ENCODE measurements at regions not wholly inside any gene's neighbourhood (a gene's known extent, or its start where the extent isn't known, plus 50 kb on each side); places are given as distances from the start of the nearest gene placed in this dataset.
"Not testable (repeated sequence)": the region's sequence is repeated elsewhere in the genome, so short reads cannot be mapped to it uniquely, and the experiment has no call there.

DNA sequence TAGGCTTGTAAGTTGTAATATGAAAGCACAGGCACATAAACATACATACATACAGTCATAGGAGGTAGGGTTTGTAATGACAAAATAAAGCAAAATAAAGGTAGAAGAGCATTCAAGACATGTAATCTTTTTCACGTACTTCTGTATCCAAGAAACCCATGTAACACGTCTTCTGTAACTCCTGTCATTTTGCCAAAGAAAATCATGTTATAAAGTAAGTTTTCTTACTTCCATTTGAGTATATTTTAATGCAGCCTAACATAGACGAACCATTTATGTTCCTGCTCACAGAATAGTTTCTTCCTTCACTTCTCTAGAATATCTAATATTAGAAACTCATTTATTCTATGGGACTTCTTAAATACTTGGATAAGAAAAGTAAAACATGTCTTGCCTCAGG lies 1884.0 kb upstream of the CELF4 start:
- no CpG with 5 or more reads among the region's 3 CpGs for WGBS (ENCODE audit: insufficient coverage)
- POLR2A ChIA-PET, result no interaction called here
- no peak overlapping the region for H3K27ac ChIP-seq (ENCODE audit: insufficient read depth in 1 of 2, low read depth in 1 of 2, low read length in 2 of 2, poor library complexity in 1 of 2, severe bottlenecking in 2 of 2)
- no peaks in the 10 kb centered on the region for H3K27me3 ChIP-seq (replicated peaks in 2 of 5; ENCODE audit: control insufficient read depth in 4 of 5, insufficient read depth in 5 of 5, low read length in 4 of 5)
- peaks cover 0 to 20% (median 9%) of the 10 kb centered on the region in 4 experiments for H3K4me1 ChIP-seq (ENCODE audit: control extremely low read depth in 1 of 4, control insufficient read depth in 4 of 4, insufficient read depth in 4 of 4, low read length in 3 of 4)
- H3K9me3 ChIP-seq (ENCODE audit: control extremely low read depth in 1 of 5, control insufficient read depth in 4 of 5, insufficient read depth in 2 of 5, low read depth in 1 of 5, low read length in 4 of 5), result no peaks in the 10 kb centered on the region
- no peak for DNase-seq
- CTCF ChIA-PET, result no interaction called here
- no peak overlapping the region for H3K4me3 ChIP-seq (ENCODE audit: control insufficient read depth in 1 of 7, extremely low read depth in 1 of 7, insufficient read depth in 4 of 7, low read depth in 2 of 7, low read length in 6 of 7)
- H3K36me3 ChIP-seq (ENCODE audit: control insufficient read depth in 4 of 4, insufficient read depth in 4 of 4, low read length in 3 of 4), result no peaks in the 10 kb centered on the region

DNA sequence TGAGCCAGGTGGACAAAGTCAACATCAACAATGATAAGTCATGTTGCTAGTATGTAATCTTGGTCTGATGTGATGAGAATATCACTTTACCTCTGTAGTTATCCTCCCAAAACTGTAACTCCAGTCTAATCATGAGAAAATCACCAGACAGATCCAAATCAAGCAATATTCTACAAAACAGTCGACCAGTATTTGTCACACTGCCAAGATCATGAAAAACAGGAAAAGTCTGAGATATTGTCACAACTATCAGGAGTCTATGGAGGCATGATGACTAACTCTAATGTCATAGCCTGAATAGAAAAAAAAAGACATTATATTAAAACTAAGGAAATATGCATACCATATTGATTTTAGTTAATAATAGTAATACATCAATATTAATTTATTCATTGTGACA lies 1883.3 kb upstream of the CELF4 start:
- Histone ChIP-seq H3K4me3 (ENCODE audit: control insufficient read depth in 1 of 7, extremely low read depth in 1 of 7, insufficient read depth in 4 of 7, low read depth in 2 of 7, low read length in 6 of 7) (no peak overlapping the region), H3K4me1 (ENCODE audit: control extremely low read depth in 1 of 4, control insufficient read depth in 4 of 4, insufficient read depth in 4 of 4, low read length in 3 of 4) (peaks cover 0 to 15% (median 9%) of the 10 kb centered on the region in 4 experiments), H3K36me3 (ENCODE audit: control insufficient read depth in 4 of 4, insufficient read depth in 4 of 4, low read length in 3 of 4) (no peaks in the 10 kb centered on the region), H3K9me3 (ENCODE audit: control extremely low read depth in 1 of 5, control insufficient read depth in 4 of 5, insufficient read depth in 2 of 5, low read depth in 1 of 5, low read length in 4 of 5) (no peaks in the 10 kb centered on the region), H3K27ac (ENCODE audit: insufficient read depth in 1 of 2, low read depth in 1 of 2, low read length in 2 of 2, poor library complexity in 1 of 2, severe bottlenecking in 2 of 2) (no peak overlapping the region), H3K27me3 (replicated peaks in 2 of 5; ENCODE audit: control insufficient read depth in 4 of 5, insufficient read depth in 5 of 5, low read length in 4 of 5) (no peaks in the 10 kb centered on the region)
- no CpG with 5 or more reads among the region's 1 CpG for WGBS (ENCODE audit: insufficient coverage)
- ChIA-PET CTCF (no interaction called here), POLR2A (no interaction called here)
- DNase-seq, result peak in 2 of 3 donors; percentile 12 to 13

DNA sequence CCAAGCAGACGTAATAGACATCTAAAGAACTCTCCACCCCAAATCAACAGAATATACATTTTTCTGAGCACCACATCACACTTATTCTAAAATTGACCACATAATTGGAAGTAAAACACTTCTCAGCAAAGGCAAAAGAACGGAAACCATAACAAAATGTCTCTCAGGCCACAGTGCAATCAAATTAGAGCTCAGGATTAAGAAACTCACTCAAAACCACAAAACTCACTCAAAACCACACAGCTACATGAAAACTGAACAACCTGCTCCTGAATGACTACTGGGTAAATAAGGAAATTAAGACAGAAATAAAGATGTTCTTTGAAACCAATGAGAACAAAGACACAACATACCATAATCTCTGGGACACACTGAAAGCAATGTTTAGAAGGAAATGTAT lies 1879.4 kb upstream of the CELF4 start:
- peak in 2 of 3 donors; percentile 8 to 15 for DNase-seq
- H3K27ac ChIP-seq (ENCODE audit: insufficient read depth in 1 of 2, low read depth in 1 of 2, low read length in 2 of 2, poor library complexity in 1 of 2, severe bottlenecking in 2 of 2); H3K9me3 ChIP-seq (ENCODE audit: control extremely low read depth in 1 of 5, control insufficient read depth in 4 of 5, insufficient read depth in 2 of 5, low read depth in 1 of 5, low read length in 4 of 5); H3K36me3 ChIP-seq (ENCODE audit: control insufficient read depth in 4 of 4, insufficient read depth in 4 of 4, low read length in 3 of 4); H3K27me3 ChIP-seq (replicated peaks in 2 of 5; ENCODE audit: control insufficient read depth in 4 of 5, insufficient read depth in 5 of 5, low read length in 4 of 5); POLR2A ChIA-PET; H3K4me3 ChIP-seq (ENCODE audit: control insufficient read depth in 1 of 7, extremely low read depth in 1 of 7, insufficient read depth in 4 of 7, low read depth in 2 of 7, low read length in 6 of 7); CTCF ChIA-PET; H3K4me1 ChIP-seq (ENCODE audit: control extremely low read depth in 1 of 4, control insufficient read depth in 4 of 4, insufficient read depth in 4 of 4, low read length in 3 of 4): not testable (repeated sequence)
- 91% methylated on average over 1 of the region's 2 CpGs for WGBS (ENCODE audit: insufficient coverage)

GRCh38 chr18:39441648-39442047 lies 1876.0 kb upstream of the CELF4 start:
- peaks cover 0 to 3% (median 0%) of the 10 kb centered on the region in 4 experiments for H3K4me1 ChIP-seq (ENCODE audit: control extremely low read depth in 1 of 4, control insufficient read depth in 4 of 4, insufficient read depth in 4 of 4, low read length in 3 of 4)
- ChIA-PET POLR2A (no interaction called here), CTCF (no interaction called here)
- no peak overlapping the region for H3K4me3 ChIP-seq (ENCODE audit: control insufficient read depth in 1 of 7, extremely low read depth in 1 of 7, insufficient read depth in 4 of 7, low read depth in 2 of 7, low read length in 6 of 7)
- no CpG with 5 or more reads among the region's 2 CpGs for WGBS (ENCODE audit: insufficient coverage)
- peaks cover 0 to 2% (median 0%) of the 10 kb centered on the region in 5 experiments for H3K9me3 ChIP-seq (ENCODE audit: control extremely low read depth in 1 of 5, control insufficient read depth in 4 of 5, insufficient read depth in 2 of 5, low read depth in 1 of 5, low read length in 4 of 5)
- no peaks in the 10 kb centered on the region for H3K27me3 ChIP-seq (replicated peaks in 2 of 5; ENCODE audit: control insufficient read depth in 4 of 5, insufficient read depth in 5 of 5, low read length in 4 of 5)
- no peaks in the 10 kb centered on the region for H3K36me3 ChIP-seq (ENCODE audit: control insufficient read depth in 4 of 4, insufficient read depth in 4 of 4, low read length in 3 of 4)
- DNase-seq, result no peak
- H3K27ac ChIP-seq (ENCODE audit: insufficient read depth in 1 of 2, low read depth in 1 of 2, low read length in 2 of 2, poor library complexity in 1 of 2, severe bottlenecking in 2 of 2), result no peak overlapping the region

DNA sequence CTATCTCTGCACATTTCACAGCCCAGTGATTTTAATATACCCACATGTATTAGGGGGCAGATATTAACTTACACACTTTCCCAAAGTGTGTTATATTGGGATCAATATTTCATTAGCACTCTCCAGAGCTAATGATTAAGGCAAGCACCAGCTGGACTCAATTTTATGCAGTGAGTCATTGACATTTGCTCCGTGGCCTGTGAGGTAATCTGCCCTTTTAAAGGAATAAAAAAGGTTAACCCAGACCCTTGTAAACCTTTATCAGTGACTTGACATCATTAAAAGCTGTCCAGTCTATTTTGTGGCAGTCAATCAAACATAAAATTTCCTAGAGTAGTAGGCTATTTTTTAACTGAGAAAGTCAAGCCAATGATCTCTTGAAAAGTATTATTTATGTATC lies 1870.4 kb upstream of the CELF4 start:
- Histone ChIP-seq H3K4me1 (ENCODE audit: control extremely low read depth in 1 of 4, control insufficient read depth in 4 of 4, insufficient read depth in 4 of 4, low read length in 3 of 4) (peaks cover 0 to 3% (median 0%) of the 10 kb centered on the region in 4 experiments), H3K4me3 (ENCODE audit: control insufficient read depth in 1 of 7, extremely low read depth in 1 of 7, insufficient read depth in 4 of 7, low read depth in 2 of 7, low read length in 6 of 7) (no peak overlapping the region), H3K27ac (ENCODE audit: insufficient read depth in 1 of 2, low read depth in 1 of 2, low read length in 2 of 2, poor library complexity in 1 of 2, severe bottlenecking in 2 of 2) (no peak overlapping the region), H3K36me3 (ENCODE audit: control insufficient read depth in 4 of 4, insufficient read depth in 4 of 4, low read length in 3 of 4) (no peaks in the 10 kb centered on the region), H3K27me3 (replicated peaks in 2 of 5; ENCODE audit: control insufficient read depth in 4 of 5, insufficient read depth in 5 of 5, low read length in 4 of 5) (no peaks in the 10 kb centered on the region), H3K9me3 (ENCODE audit: control extremely low read depth in 1 of 5, control insufficient read depth in 4 of 5, insufficient read depth in 2 of 5, low read depth in 1 of 5, low read length in 4 of 5) (peaks cover 0 to 2% (median 0%) of the 10 kb centered on the region in 5 experiments)
- ChIA-PET POLR2A (no interaction called here), CTCF (no interaction called here)
- no peak for DNase-seq
- WGBS (ENCODE audit: insufficient coverage), result 100% methylated on average over 1 of the region's 1 CpG

GRCh38 chr18:39435209-39435608 lies 1869.6 kb upstream of the CELF4 start:
- no peak for DNase-seq
- Histone ChIP-seq H3K36me3 (ENCODE audit: control insufficient read depth in 4 of 4, insufficient read depth in 4 of 4, low read length in 3 of 4) (no peaks in the 10 kb centered on the region), H3K4me1 (ENCODE audit: control extremely low read depth in 1 of 4, control insufficient read depth in 4 of 4, insufficient read depth in 4 of 4, low read length in 3 of 4) (peaks cover 0 to 3% (median 0%) of the 10 kb centered on the region in 4 experiments), H3K27ac (ENCODE audit: insufficient read depth in 1 of 2, low read depth in 1 of 2, low read length in 2 of 2, poor library complexity in 1 of 2, severe bottlenecking in 2 of 2) (no peak overlapping the region), H3K4me3 (ENCODE audit: control insufficient read depth in 1 of 7, extremely low read depth in 1 of 7, insufficient read depth in 4 of 7, low read depth in 2 of 7, low read length in 6 of 7) (no peak overlapping the region), H3K27me3 (replicated peaks in 2 of 5; ENCODE audit: control insufficient read depth in 4 of 5, insufficient read depth in 5 of 5, low read length in 4 of 5) (no peaks in the 10 kb centered on the region), H3K9me3 (ENCODE audit: control extremely low read depth in 1 of 5, control insufficient read depth in 4 of 5, insufficient read depth in 2 of 5, low read depth in 1 of 5, low read length in 4 of 5) (peaks cover 0 to 2% (median 0%) of the 10 kb centered on the region in 5 experiments)
- POLR2A ChIA-PET, result no interaction called here
- 86% methylated on average over 1 of the region's 2 CpGs for WGBS (ENCODE audit: insufficient coverage)
- CTCF ChIA-PET, result interaction anchor here (0.6 kb wide), 1 partner anchor 1585 kb away, joined by 3 read pairs; no protein-coding TSS in a partner anchor

DNA sequence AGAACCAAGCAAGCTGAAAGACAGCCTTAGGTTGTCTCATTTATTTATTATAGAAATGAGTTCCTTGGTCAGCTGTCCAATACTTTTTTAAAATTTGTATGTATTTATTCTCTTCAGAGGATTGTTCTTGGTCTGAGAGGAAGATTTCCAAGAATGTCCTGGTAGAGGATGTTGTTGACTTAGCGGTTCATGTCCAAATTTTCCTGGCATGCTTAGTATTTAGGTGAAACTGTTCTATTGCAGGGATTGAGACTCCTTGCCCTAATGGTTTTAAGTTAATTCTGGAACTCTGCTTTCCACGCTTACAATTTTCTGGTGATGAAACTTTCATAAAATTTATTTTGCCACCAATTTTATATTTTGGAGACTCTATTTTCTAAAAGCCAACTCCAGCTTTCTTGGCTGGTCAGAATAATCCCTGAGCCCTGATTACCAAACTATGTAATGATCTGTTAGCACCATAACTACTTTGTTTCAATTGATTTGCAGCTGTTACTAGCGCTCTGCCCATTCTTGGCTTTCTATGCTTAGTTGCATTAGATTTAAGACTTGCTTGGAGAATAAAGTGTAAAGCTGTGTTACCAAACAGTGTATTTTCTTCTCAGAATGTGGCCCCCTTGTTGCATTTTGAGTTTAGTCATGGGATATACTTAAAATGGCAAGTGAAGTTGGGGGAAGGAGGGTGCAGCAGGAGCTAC lies 1868.8 kb upstream of the CELF4 start:
- CTCF ChIA-PET, result no interaction called here
- H3K9me3 ChIP-seq (ENCODE audit: control extremely low read depth in 1 of 5, control insufficient read depth in 4 of 5, insufficient read depth in 2 of 5, low read depth in 1 of 5, low read length in 4 of 5), result peaks cover 0 to 2% (median 0%) of the 10 kb centered on the region in 5 experiments
- WGBS (ENCODE audit: insufficient coverage), result 100% methylated on average over 2 of the region's 3 CpGs

More for the DNA sequence above, 1868.8 kb upstream of the CELF4 start:
- no peaks in the 10 kb centered on the region for H3K36me3 ChIP-seq (ENCODE audit: control insufficient read depth in 4 of 4, insufficient read depth in 4 of 4, low read length in 3 of 4)
- H3K4me3 ChIP-seq (ENCODE audit: control insufficient read depth in 1 of 7, extremely low read depth in 1 of 7, insufficient read depth in 4 of 7, low read depth in 2 of 7, low read length in 6 of 7), result no peak overlapping the region
- POLR2A ChIA-PET, result no interaction called here
- DNase-seq, result no peak
- H3K4me1 ChIP-seq (ENCODE audit: control extremely low read depth in 1 of 4, control insufficient read depth in 4 of 4, insufficient read depth in 4 of 4, low read length in 3 of 4), result peaks cover 0 to 3% (median 0%) of the 10 kb centered on the region in 4 experiments
- no peaks in the 10 kb centered on the region for H3K27me3 ChIP-seq (replicated peaks in 2 of 5; ENCODE audit: control insufficient read depth in 4 of 5, insufficient read depth in 5 of 5, low read length in 4 of 5)
- no peak overlapping the region for H3K27ac ChIP-seq (ENCODE audit: insufficient read depth in 1 of 2, low read depth in 1 of 2, low read length in 2 of 2, poor library complexity in 1 of 2, severe bottlenecking in 2 of 2)
